Endothelial cell (in vitro differentiated cells): ENCODE measurements at regions not wholly inside any gene's neighbourhood (a gene's known extent, or its start where the extent isn't known, plus 50 kb on each side); places are given as distances from the start of the nearest gene placed in this dataset.

Source experiments
- DNase-seq: peaks from one replicate; pipeline ENCODE4 v3.0.0; 2021; ENCODE audit warnings: low spot score
- H3K27ac Mint-ChIP-seq: one replicate; pipeline ENCODE4 v1.8.0; 2021; ENCODE audit warnings: mixed read lengths, inconsistent platforms; ENCODE audit not compliant: unreplicated experiment
- H3K27me3 Mint-ChIP-seq: one replicate; pipeline ENCODE4 v1.8.0; 2021; ENCODE audit warnings: mild to moderate bottlenecking, moderate library complexity, mixed read lengths, inconsistent platforms; ENCODE audit not compliant: unreplicated experiment
- H3K36me3 Mint-ChIP-seq: one replicate; pipeline ENCODE4 v1.8.0; 2021; ENCODE audit warnings: mild to moderate bottlenecking, low read depth, mixed read lengths, inconsistent platforms; ENCODE audit not compliant: unreplicated experiment
- H3K4me1 Mint-ChIP-seq: one replicate; pipeline ENCODE4 v1.8.0; 2021; ENCODE audit warnings: mild to moderate bottlenecking, mixed read lengths, inconsistent platforms; ENCODE audit not compliant: unreplicated experiment
- H3K4me3 Mint-ChIP-seq: one replicate; pipeline ENCODE4 v1.8.0; 2021; ENCODE audit warnings: mild to moderate bottlenecking, mixed read lengths, inconsistent platforms; ENCODE audit not compliant: unreplicated experiment
- H3K9me3 Mint-ChIP-seq: one replicate; pipeline ENCODE4 v1.8.0; 2021; ENCODE audit warnings: mixed read lengths, inconsistent platforms; ENCODE audit not compliant: unreplicated experiment
- CTCF ChIP-seq: fragments of 200-600 bp; sonication (generic); IDR thresholded peaks from one replicate; pipeline ENCODE4 v1.5.0; 2021; ENCODE audit warnings: antibody characterized with exemption; ENCODE audit not compliant: unreplicated experiment

GRCh38 chr10:120735773-120736371 is 115.3 kb upstream of the WDR11 start:
- DNase-seq = no peak
- H3K27me3 Mint-ChIP-seq = peaks cover 4% of the 10 kb centered on the region
- H3K4me3 Mint-ChIP-seq = no peak overlapping the region
- H3K36me3 Mint-ChIP-seq = no peaks in the 10 kb centered on the region
- no peak overlapping the region for H3K27ac Mint-ChIP-seq
- no peaks in the 10 kb centered on the region for H3K4me1 Mint-ChIP-seq
- H3K9me3 Mint-ChIP-seq = no peaks in the 10 kb centered on the region
- peak; percentile 87 for TF ChIP-seq CTCF

GRCh38 chr10:120736377-120736776 is 114.8 kb upstream of the WDR11 start:
- no peak for DNase-seq
- Mint-ChIP-seq H3K9me3 (no peaks in the 10 kb centered on the region), H3K4me3 (no peak overlapping the region), H3K4me1 (no peaks in the 10 kb centered on the region), H3K27ac (no peak overlapping the region), H3K36me3 (no peaks in the 10 kb centered on the region), H3K27me3 (peaks cover 4% of the 10 kb centered on the region)
- no peak for TF ChIP-seq CTCF

- TF ChIP-seq CTCF = no peak
- H3K27ac Mint-ChIP-seq = no peak overlapping the region
Measured at GRCh38 chr10:120738658-120739057, 112.5 kb upstream of the WDR11 start.

GRCh38 chr10:120741396-120741795 is 109.8 kb upstream of the WDR11 start:
- no peaks in the 10 kb centered on the region for H3K4me1 Mint-ChIP-seq
- TF ChIP-seq CTCF = no peak
- H3K36me3 Mint-ChIP-seq = no peaks in the 10 kb centered on the region
- peaks cover 5% of the 10 kb centered on the region for H3K27me3 Mint-ChIP-seq
- H3K4me3 Mint-ChIP-seq = no peak overlapping the region
- no peaks in the 10 kb centered on the region for H3K9me3 Mint-ChIP-seq
- DNase-seq = no peak
- no peak overlapping the region for H3K27ac Mint-ChIP-seq

More at GRCh38 chr10:120738658-120739057, 112.5 kb upstream of the WDR11 start:
- Mint-ChIP-seq H3K4me1 (no peaks in the 10 kb centered on the region), H3K9me3 (no peaks in the 10 kb centered on the region), H3K36me3 (no peaks in the 10 kb centered on the region), H3K27me3 (peaks cover 4% of the 10 kb centered on the region), H3K4me3 (no peak overlapping the region)
- DNase-seq = no peak

- no peaks in the 10 kb centered on the region for H3K9me3 Mint-ChIP-seq
- TF ChIP-seq CTCF = no peak
- no peak overlapping the region for H3K27ac Mint-ChIP-seq
- no peak overlapping the region for H3K4me3 Mint-ChIP-seq
- no peak for DNase-seq
- no peaks in the 10 kb centered on the region for H3K36me3 Mint-ChIP-seq
- H3K27me3 Mint-ChIP-seq = peaks cover 3% of the 10 kb centered on the region
- H3K4me1 Mint-ChIP-seq = no peaks in the 10 kb centered on the region
Measured at GRCh38 chr10:120742373-120742772, 108.8 kb upstream of the WDR11 start.
